ENCODE measurements at regions not wholly inside any gene's neighbourhood (a gene's known extent, or its start where the extent isn't known, plus 50 kb on each side); places are given as distances from the start of the nearest gene placed in this dataset.

GRCh38 chr6:66429210-66429609, 722.2 kb upstream of the EYS start:
- Histone ChIP-seq H3K36me3 (no peaks in the 10 kb centered on the region), H3K4me2 (no peak overlapping the region), H3K9me3 (replicated peaks in 1 of 11) (0 out of 22 replicates have a peak, but pooled peaks cover 0 to 7% (median 0%) of the 10 kb centered on the region in 11 experiments), H3K27me3 (no peaks in the 10 kb centered on the region), H3K4me3 (no peak overlapping the region), H4K20me1 (no peaks in the 10 kb centered on the region), H3K9ac (no peak overlapping the region), H3K27ac (no peak overlapping the region), H3K4me1 (no peaks in the 10 kb centered on the region)
- no peak for TF ChIP-seq Cebpa-rat (IDR thresholded peaks at IDR 0.05)

- H3K9ac ChIP-seq: no peak overlapping the region
- H3K4me1 ChIP-seq: no peaks in the 10 kb centered on the region
- no peak for TF ChIP-seq Cebpa-rat (IDR thresholded peaks at IDR 0.05)
- no peaks in the 10 kb centered on the region for H3K36me3 ChIP-seq
- no peaks in the 10 kb centered on the region for H3K27me3 ChIP-seq
- H3K4me2 ChIP-seq: no peak overlapping the region
- H3K9me3 ChIP-seq (replicated peaks in 1 of 11): 0 out of 22 replicates have a peak, but pooled peaks cover 0 to 7% (median 0%) of the 10 kb centered on the region in 11 experiments
- no peaks in the 10 kb centered on the region; a peak in 1 of 22 replicates for H4K20me1 ChIP-seq
- no peak overlapping the region for H3K27ac ChIP-seq
- no peak overlapping the region for H3K4me3 ChIP-seq
Measured at GRCh38 chr6:66423047-66423446, 716.0 kb upstream of the EYS start.

- H3K4me3 ChIP-seq: no peak overlapping the region
- no peak overlapping the region for H3K4me2 ChIP-seq
- H3K9me3 ChIP-seq (replicated peaks in 1 of 11): 0 out of 22 replicates have a peak, but pooled peaks cover 0 to 6% (median 0%) of the 10 kb centered on the region in 11 experiments
- TF ChIP-seq Cebpa-rat (IDR thresholded peaks at IDR 0.05): no peak
- H3K36me3 ChIP-seq: no peaks in the 10 kb centered on the region
- H4K20me1 ChIP-seq: no peaks in the 10 kb centered on the region; a peak in 1 of 22 replicates
- H3K27ac ChIP-seq: no peak overlapping the region
- no peaks in the 10 kb centered on the region for H3K4me1 ChIP-seq
- H3K27me3 ChIP-seq: no peaks in the 10 kb centered on the region
- no peak overlapping the region for H3K9ac ChIP-seq
Measured at GRCh38 chr6:66421570-66421969, 714.5 kb upstream of the EYS start.

- TF ChIP-seq Cebpa-rat (IDR thresholded peaks at IDR 0.05): no peak
- Histone ChIP-seq H3K4me1 (no peaks in the 10 kb centered on the region), H3K4me2 (no peak overlapping the region), H3K36me3 (no peaks in the 10 kb centered on the region), H3K9ac (no peak overlapping the region), H3K4me3 (no peak overlapping the region), H3K27ac (no peak overlapping the region), H4K20me1 (no peaks in the 10 kb centered on the region), H3K27me3 (no peaks in the 10 kb centered on the region), H3K9me3 (replicated peaks in 1 of 11) (no peaks in the 10 kb centered on the region)
Measured at GRCh38 chr6:66418906-66419305, 711.9 kb upstream of the EYS start.

- H3K36me3 ChIP-seq: no peaks in the 10 kb centered on the region
- H3K9ac ChIP-seq: no peak overlapping the region
- no peaks in the 10 kb centered on the region for H3K9me3 ChIP-seq (replicated peaks in 1 of 11)
- H3K4me2 ChIP-seq: no peak overlapping the region
- no peaks in the 10 kb centered on the region for H3K27me3 ChIP-seq
- no peaks in the 10 kb centered on the region for H3K4me1 ChIP-seq
- H3K4me3 ChIP-seq: no peak overlapping the region
- H4K20me1 ChIP-seq: no peaks in the 10 kb centered on the region
- no peak overlapping the region for H3K27ac ChIP-seq
- no peak for TF ChIP-seq Cebpa-rat (IDR thresholded peaks at IDR 0.05)
Measured at GRCh38 chr6:66403966-66404365, 696.9 kb upstream of the EYS start.

GRCh38 chr6:66402873-66403272, 695.8 kb upstream of the EYS start:
- Histone ChIP-seq H3K4me2 (no peak overlapping the region), H4K20me1 (no peaks in the 10 kb centered on the region), H3K9ac (no peak overlapping the region), H3K27me3 (no peaks in the 10 kb centered on the region), H3K4me1 (no peaks in the 10 kb centered on the region), H3K4me3 (no peak overlapping the region), H3K27ac (no peak overlapping the region), H3K36me3 (no peaks in the 10 kb centered on the region), H3K9me3 (replicated peaks in 1 of 11) (no peaks in the 10 kb centered on the region)
- TF ChIP-seq Cebpa-rat (IDR thresholded peaks at IDR 0.05): no peak

GRCh38 chr6:66396549-66396948, 689.5 kb upstream of the EYS start:
- no peak overlapping the region for H3K4me3 ChIP-seq

GRCh38 chr6:66396145-66396544, 689.1 kb upstream of the EYS start:
- Histone ChIP-seq H4K20me1 (no peaks in the 10 kb centered on the region), H3K4me3 (no peak overlapping the region), H3K9me3 (replicated peaks in 1 of 11) (peaks cover 0 to 24% (median 8%) of the 10 kb centered on the region in 11 experiments; a peak in 10 of 22 replicates), H3K36me3 (no peaks in the 10 kb centered on the region), H3K4me2 (no peak overlapping the region), H3K4me1 (peaks cover 0 to 9% (median 0%) of the 10 kb centered on the region in 10 experiments; a peak in 4 of 20 replicates), H3K9ac (no peak overlapping the region), H3K27me3 (no peaks in the 10 kb centered on the region), H3K27ac (no peak overlapping the region)
- TF ChIP-seq Cebpa-rat (IDR thresholded peaks at IDR 0.05): no peak

More at GRCh38 chr6:66396549-66396948, 689.5 kb upstream of the EYS start:
- no peak for TF ChIP-seq Cebpa-rat (IDR thresholded peaks at IDR 0.05)
- Histone ChIP-seq H3K27ac (no peak overlapping the region), H3K36me3 (no peaks in the 10 kb centered on the region), H3K4me1 (peaks cover 0 to 9% (median 0%) of the 10 kb centered on the region in 10 experiments; a peak in 4 of 20 replicates), H3K4me2 (no peak overlapping the region), H3K9me3 (replicated peaks in 1 of 11) (peaks cover 0 to 24% (median 8%) of the 10 kb centered on the region in 11 experiments; a peak in 10 of 22 replicates), H3K9ac (no peak overlapping the region), H3K27me3 (no peaks in the 10 kb centered on the region), H4K20me1 (no peaks in the 10 kb centered on the region)

GRCh38 chr6:66390393-66390792, 683.4 kb upstream of the EYS start:
- H3K9me3 ChIP-seq (replicated peaks in 1 of 11): peaks cover 0 to 13% (median 2%) of the 10 kb centered on the region in 11 experiments; a peak in 9 of 22 replicates
- no peak overlapping the region for H3K4me3 ChIP-seq
- H3K27me3 ChIP-seq: no peaks in the 10 kb centered on the region
- H3K4me1 ChIP-seq: peaks cover 0 to 9% (median 0%) of the 10 kb centered on the region in 10 experiments; a peak in 4 of 20 replicates
- H3K27ac ChIP-seq: no peak overlapping the region
- H3K9ac ChIP-seq: no peak overlapping the region
- H4K20me1 ChIP-seq: no peaks in the 10 kb centered on the region
- no peaks in the 10 kb centered on the region for H3K36me3 ChIP-seq
- no peak for TF ChIP-seq Cebpa-rat (IDR thresholded peaks at IDR 0.05)
- no peak overlapping the region for H3K4me2 ChIP-seq

- no peaks in the 10 kb centered on the region for H4K20me1 ChIP-seq
- no peaks in the 10 kb centered on the region for H3K27me3 ChIP-seq
- no peaks in the 10 kb centered on the region for H3K9me3 ChIP-seq (replicated peaks in 1 of 11)
- H3K36me3 ChIP-seq: no peaks in the 10 kb centered on the region
- no peak for TF ChIP-seq Cebpa-rat (IDR thresholded peaks at IDR 0.05)
- H3K4me2 ChIP-seq: no peak overlapping the region
- no peaks in the 10 kb centered on the region for H3K4me1 ChIP-seq
- no peak overlapping the region for H3K4me3 ChIP-seq
- H3K27ac ChIP-seq: no peak overlapping the region
- H3K9ac ChIP-seq: no peak overlapping the region
Measured at GRCh38 chr6:66376001-66376400, 669.0 kb upstream of the EYS start.
